ENCODE measurements at regions not wholly inside any gene's neighbourhood (a gene's known extent, or its start where the extent isn't known, plus 50 kb on each side); places are given as distances from the start of the nearest gene placed in this dataset.

DNA sequence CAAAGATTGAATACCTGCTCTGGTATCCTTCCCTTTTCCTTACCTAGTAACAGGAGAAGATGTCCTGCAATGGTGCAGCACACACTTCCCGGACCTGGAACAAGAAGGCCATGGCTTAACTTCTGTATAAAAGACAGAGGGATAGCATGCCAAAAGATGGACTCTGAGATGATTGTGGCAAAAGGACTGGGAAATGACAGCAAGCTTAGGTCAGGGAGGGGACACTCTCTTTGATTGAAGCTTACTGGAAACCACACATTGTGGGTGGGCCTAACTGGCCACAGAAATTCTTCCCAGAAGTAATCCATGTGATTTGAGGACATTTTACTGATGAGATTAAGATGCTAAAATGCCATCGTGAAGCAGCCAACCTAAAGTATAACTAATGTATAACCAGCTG, 71.0 kb upstream of the OTUD4 start:
- TF ChIP-seq, protein P1, sequence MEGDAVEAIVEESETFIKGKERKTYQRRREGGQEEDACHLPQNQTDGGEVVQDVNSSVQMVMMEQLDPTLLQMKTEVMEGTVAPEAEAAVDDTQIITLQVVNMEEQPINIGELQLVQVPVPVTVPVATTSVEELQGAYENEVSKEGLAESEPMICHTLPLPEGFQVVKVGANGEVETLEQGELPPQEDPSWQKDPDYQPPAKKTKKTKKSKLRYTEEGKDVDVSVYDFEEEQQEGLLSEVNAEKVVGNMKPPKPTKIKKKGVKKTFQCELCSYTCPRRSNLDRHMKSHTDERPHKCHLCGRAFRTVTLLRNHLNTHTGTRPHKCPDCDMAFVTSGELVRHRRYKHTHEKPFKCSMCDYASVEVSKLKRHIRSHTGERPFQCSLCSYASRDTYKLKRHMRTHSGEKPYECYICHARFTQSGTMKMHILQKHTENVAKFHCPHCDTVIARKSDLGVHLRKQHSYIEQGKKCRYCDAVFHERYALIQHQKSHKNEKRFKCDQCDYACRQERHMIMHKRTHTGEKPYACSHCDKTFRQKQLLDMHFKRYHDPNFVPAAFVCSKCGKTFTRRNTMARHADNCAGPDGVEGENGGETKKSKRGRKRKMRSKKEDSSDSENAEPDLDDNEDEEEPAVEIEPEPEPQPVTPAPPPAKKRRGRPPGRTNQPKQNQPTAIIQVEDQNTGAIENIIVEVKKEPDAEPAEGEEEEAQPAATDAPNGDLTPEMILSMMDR (IDR thresholded peaks at IDR 0.05; ENCODE audit: poor library complexity), result no peak
- no peak for TF ChIP-seq EZH2phosphoT487 (IDR thresholded peaks at IDR 0.05; ENCODE audit: low read depth, severe bottlenecking, unreplicated experiment)

Measured in hepatocyte (in vitro differentiated cells).